ENCODE measurements at regions not wholly inside any gene's neighbourhood (a gene's known extent, or its start where the extent isn't known, plus 50 kb on each side); places are given as distances from the start of the nearest gene placed in this dataset.

DNA sequence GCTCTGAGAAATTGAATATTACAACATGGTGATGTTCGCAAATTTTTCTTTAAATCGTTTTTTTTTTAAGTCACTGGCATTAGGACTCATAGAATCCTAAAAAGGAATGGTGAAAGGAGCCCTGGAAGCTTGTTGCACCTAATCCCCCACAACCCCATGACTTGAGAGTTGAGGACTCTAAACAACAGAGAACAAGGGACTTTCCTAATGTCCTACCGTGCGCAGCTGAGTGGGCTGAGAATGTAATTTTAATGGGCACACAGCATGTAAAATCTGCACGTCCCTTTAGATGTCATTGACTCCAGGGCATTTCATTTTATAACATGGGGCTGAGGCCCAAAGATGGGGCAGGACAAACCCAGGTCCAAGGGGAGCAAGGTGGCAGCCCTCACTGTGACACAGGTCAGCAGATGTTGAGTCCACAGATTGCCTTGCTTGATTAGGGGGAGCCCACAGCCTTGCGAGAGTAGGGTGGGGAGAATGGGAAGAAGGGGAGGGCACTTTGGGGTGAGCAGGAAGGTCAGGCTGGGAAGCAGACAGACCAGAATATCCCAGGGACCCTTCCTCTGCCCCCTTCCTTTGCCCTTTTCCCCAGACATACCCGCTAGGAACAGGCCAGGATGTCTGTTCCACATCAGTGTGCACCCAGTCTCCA is 208.4 kb upstream of the ZMIZ1 start:
- CTCF ChIA-PET, result interaction anchor here (1.0 kb wide), 1 partner anchor 207 kb away, joined by 3 read pairs; no protein-coding TSS in a partner anchor
- Histone ChIP-seq H3K27me3 (ENCODE audit: low read length) (peaks cover 19% of the 10 kb centered on the region; the same call in 1 of the 2 replicates), H3K9ac (ENCODE audit: low read length) (no peak overlapping the region), H3K4me1 (ENCODE audit: insufficient read depth, low read length) (peaks cover 9% of the 10 kb centered on the region), H3K4me3 (ENCODE audit: low read length) (no peak overlapping the region), H3K9me3 (ENCODE audit: low read length) (no peaks in the 10 kb centered on the region), H3K36me3 (ENCODE audit: low read depth, low read length) (no peaks in the 10 kb centered on the region), H3K4me2 (ENCODE audit: low read length) (no peak overlapping the region), H4K20me1 (ENCODE audit: low read length) (no peaks in the 10 kb centered on the region), H3F3A (ENCODE audit: low read length, unreplicated experiment) (no peaks in the 10 kb centered on the region), H2AFZ (ENCODE audit: low read length) (no peak overlapping the region), H3K9me2 (replicated peaks; ENCODE audit: low read length) (no peaks in the 10 kb centered on the region), H3K27ac (ENCODE audit: low read length) (no peak overlapping the region), H3K79me2 (ENCODE audit: low read length) (no peaks in the 10 kb centered on the region)
- BruUV-seq (replicated peaks), result no TSS peak
- ATAC-seq (no peak), DNase-seq (no peak)
- TF ChIP-seq, protein P1, sequence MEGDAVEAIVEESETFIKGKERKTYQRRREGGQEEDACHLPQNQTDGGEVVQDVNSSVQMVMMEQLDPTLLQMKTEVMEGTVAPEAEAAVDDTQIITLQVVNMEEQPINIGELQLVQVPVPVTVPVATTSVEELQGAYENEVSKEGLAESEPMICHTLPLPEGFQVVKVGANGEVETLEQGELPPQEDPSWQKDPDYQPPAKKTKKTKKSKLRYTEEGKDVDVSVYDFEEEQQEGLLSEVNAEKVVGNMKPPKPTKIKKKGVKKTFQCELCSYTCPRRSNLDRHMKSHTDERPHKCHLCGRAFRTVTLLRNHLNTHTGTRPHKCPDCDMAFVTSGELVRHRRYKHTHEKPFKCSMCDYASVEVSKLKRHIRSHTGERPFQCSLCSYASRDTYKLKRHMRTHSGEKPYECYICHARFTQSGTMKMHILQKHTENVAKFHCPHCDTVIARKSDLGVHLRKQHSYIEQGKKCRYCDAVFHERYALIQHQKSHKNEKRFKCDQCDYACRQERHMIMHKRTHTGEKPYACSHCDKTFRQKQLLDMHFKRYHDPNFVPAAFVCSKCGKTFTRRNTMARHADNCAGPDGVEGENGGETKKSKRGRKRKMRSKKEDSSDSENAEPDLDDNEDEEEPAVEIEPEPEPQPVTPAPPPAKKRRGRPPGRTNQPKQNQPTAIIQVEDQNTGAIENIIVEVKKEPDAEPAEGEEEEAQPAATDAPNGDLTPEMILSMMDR (conservative IDR thresholded peaks at IDR 0.05; ENCODE audit: low read depth, low read length), result no peak
- POLR2A ChIA-PET (ENCODE audit: unreplicated experiment), result no interaction called here
- intact Hi-C loops (cut with micrococcal nuclease), result no loop called here

DNA sequence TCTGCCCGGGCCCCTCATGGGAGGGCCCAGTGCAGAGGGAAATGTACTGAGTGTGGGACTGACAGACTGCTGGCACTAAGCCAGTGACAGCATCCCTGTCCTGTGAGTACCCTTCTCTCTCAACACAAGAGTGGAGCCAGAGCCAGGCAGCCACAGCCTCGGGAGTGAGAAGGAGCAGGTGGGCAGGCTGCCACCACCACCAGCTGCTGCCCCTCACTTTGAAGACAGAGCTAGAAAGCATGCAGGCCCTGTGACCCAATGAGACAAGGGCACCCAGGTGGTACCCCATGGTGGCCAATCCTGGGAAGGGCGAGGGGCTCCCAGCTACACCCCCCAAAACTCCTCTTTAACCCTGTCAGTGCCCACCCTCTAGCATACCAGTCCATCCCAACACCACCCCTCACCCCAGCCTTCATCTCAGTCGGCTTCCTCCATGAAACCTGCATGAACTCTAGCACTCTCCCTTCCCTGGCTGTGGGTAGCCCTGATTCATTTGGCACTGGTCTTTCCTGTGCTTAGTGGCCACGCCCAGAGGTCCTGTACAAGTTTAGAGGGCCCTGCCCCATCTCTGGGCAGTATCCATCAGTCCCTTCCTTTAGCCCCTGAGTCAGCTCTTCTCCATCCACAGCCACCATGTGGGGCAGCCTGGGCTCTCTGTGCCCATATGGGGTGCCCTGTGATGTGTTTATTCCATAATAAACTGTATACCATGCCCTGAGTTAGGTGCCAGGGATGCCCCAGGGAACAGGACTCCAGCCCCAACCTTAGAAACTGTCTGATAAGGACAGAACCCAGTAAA is 207.0 kb upstream of the ZMIZ1 start:
- TF ChIP-seq EZH2phosphoT487 (IDR thresholded peaks at IDR 0.05; ENCODE audit: borderline replicate concordance, low read length) (no peak), EZH2 (IDR thresholded peaks at IDR 0.05; ENCODE audit: low read length, unreplicated experiment) (no peak)
- TF ChIP-seq, protein P1 (conservative IDR thresholded peaks at IDR 0.05; ENCODE audit: low read depth, low read length), result no peak
- Histone ChIP-seq H2AFZ (ENCODE audit: low read length) (peak overlapping the region; percentile 8; the same call in 1 of the 2 replicates), H3K27ac (ENCODE audit: low read length) (no peak overlapping the region), H3K4me3 (ENCODE audit: low read length) (no peak overlapping the region), H3K36me3 (ENCODE audit: low read depth, low read length) (no peaks in the 10 kb centered on the region), H3K4me1 (ENCODE audit: insufficient read depth, low read length) (peaks cover 9% of the 10 kb centered on the region), H4K20me1 (ENCODE audit: low read length) (no peaks in the 10 kb centered on the region), H3K9me3 (ENCODE audit: low read length) (no peaks in the 10 kb centered on the region), H3K27me3 (ENCODE audit: low read length) (peaks cover 19% of the 10 kb centered on the region; the same call in 1 of the 2 replicates), H3F3A (ENCODE audit: low read length, unreplicated experiment) (no peaks in the 10 kb centered on the region), H3K79me2 (ENCODE audit: low read length) (no peaks in the 10 kb centered on the region), H3K9me2 (replicated peaks; ENCODE audit: low read length) (no peaks in the 10 kb centered on the region), H3K9ac (ENCODE audit: low read length) (no peak overlapping the region), H3K4me2 (ENCODE audit: low read length) (no peak overlapping the region)
- CTCF ChIA-PET, result no interaction called here
- DNase-seq (peak; percentile 59), ATAC-seq (peak; percentile 25)
- intact Hi-C loops (cut with micrococcal nuclease), result no loop called here
- no TSS peak for BruUV-seq (replicated peaks)
- POLR2A ChIA-PET (ENCODE audit: unreplicated experiment), result no interaction called here

DNA sequence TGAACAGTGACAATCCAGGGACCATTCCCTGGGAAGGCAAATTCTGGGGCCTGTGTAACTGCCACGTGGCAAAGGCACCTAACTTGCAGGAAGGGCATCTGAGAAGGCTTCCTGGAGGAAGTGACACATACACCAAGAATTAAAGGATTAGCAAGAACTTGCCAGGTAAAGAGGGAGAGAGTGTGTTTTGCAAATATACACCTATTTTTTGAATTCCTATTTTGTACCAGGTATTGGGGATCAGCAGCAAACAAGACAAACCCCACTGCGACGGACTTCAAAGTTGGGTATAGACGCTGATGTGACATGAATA is 206.5 kb upstream of the ZMIZ1 start:
- no peaks in the 10 kb centered on the region for H4K20me1 ChIP-seq (ENCODE audit: low read length)
- no peaks in the 10 kb centered on the region for H3K79me2 ChIP-seq (ENCODE audit: low read length)
- no peak overlapping the region for H3K4me3 ChIP-seq (ENCODE audit: low read length)
- H3K27me3 ChIP-seq (ENCODE audit: low read length), result peaks cover 18% of the 10 kb centered on the region; the same call in 1 of the 2 replicates
- CTCF ChIA-PET, result no interaction called here
- no peak overlapping the region for H3K27ac ChIP-seq (ENCODE audit: low read length)
- no TSS peak for BruUV-seq (replicated peaks)
- intact Hi-C loops (cut with micrococcal nuclease), result no loop called here
- H3K9me2 ChIP-seq (replicated peaks; ENCODE audit: low read length), result no peaks in the 10 kb centered on the region
- H3K9me3 ChIP-seq (ENCODE audit: low read length), result no peaks in the 10 kb centered on the region
- no peak overlapping the region for H3K9ac ChIP-seq (ENCODE audit: low read length)
- peak; percentile 70 for DNase-seq
- TF ChIP-seq EZH2phosphoT487 (IDR thresholded peaks at IDR 0.05; ENCODE audit: borderline replicate concordance, low read length) (no peak), EZH2 (IDR thresholded peaks at IDR 0.05; ENCODE audit: low read length, unreplicated experiment) (no peak)
- TF ChIP-seq, protein P1 (conservative IDR thresholded peaks at IDR 0.05; ENCODE audit: low read depth, low read length), result no peak
- no peak overlapping the region for H3K4me2 ChIP-seq (ENCODE audit: low read length)
- peak; percentile 9 for ATAC-seq
- H3F3A ChIP-seq (ENCODE audit: low read length, unreplicated experiment), result no peaks in the 10 kb centered on the region
- no peaks in the 10 kb centered on the region for H3K36me3 ChIP-seq (ENCODE audit: low read depth, low read length)
- POLR2A ChIA-PET (ENCODE audit: unreplicated experiment), result no interaction called here
- peak overlapping the region; percentile 8; the same call in 1 of the 2 replicates for H2AFZ ChIP-seq (ENCODE audit: low read length)
- peaks cover 9% of the 10 kb centered on the region for H3K4me1 ChIP-seq (ENCODE audit: insufficient read depth, low read length)

All from PC-3 (cell line).